ENCODE measurements at regions not wholly inside any gene's neighbourhood (a gene's known extent, or its start where the extent isn't known, plus 50 kb on each side); places are given as distances from the start of the nearest gene placed in this dataset.

- no peak for DNase-seq
These were observed 143.5 kb upstream of the UBL3 start for GRCh38 chr13:29993716-29994488.

GRCh38 chr13:29993196-29993595 lies 142.8 kb upstream of the UBL3 start:
- no peak for DNase-seq

GRCh38 chr13:29991343-29991742 lies 140.9 kb upstream of the UBL3 start:
- DNase-seq, result no peak

- DNase-seq, result no peak
These were observed 136.9 kb upstream of the UBL3 start for GRCh38 chr13:29987340-29987739.

- no peak for DNase-seq
These were observed 129.9 kb upstream of the UBL3 start for GRCh38 chr13:29980339-29980738.

GRCh38 chr13:29978211-29978610 lies 127.8 kb upstream of the UBL3 start:
- DNase-seq, result no peak

GRCh38 chr13:29977476-29978120 lies 127.2 kb upstream of the UBL3 start:
- no peak for DNase-seq

- DNase-seq, result no peak
These were observed 126.1 kb upstream of the UBL3 start for GRCh38 chr13:29976535-29976934.

- DNase-seq, result no peak
These were observed 124.9 kb upstream of the UBL3 start for GRCh38 chr13:29975283-29975682.

GRCh38 chr13:29969286-29969685 lies 118.9 kb upstream of the UBL3 start:
- no peak for DNase-seq

- no peak for DNase-seq
These were observed 113.9 kb upstream of the UBL3 start for GRCh38 chr13:29964181-29964845.

- no peak for DNase-seq
These were observed 112.7 kb upstream of the UBL3 start for GRCh38 chr13:29963089-29963488.

- DNase-seq, result no peak
These were observed 110.7 kb upstream of the UBL3 start for GRCh38 chr13:29961036-29961670.

- no peak for DNase-seq
These were observed 109.2 kb upstream of the UBL3 start for GRCh38 chr13:29959603-29960002.

GRCh38 chr13:29959086-29959485 lies 108.7 kb upstream of the UBL3 start:
- no peak for DNase-seq

GRCh38 chr13:29958476-29958875 lies 108.1 kb upstream of the UBL3 start:
- DNase-seq, result no peak

GRCh38 chr13:29957320-29957719 lies 106.9 kb upstream of the UBL3 start:
- DNase-seq, result no peak

GRCh38 chr13:29956853-29957252 lies 106.4 kb upstream of the UBL3 start:
- DNase-seq, result no peak

- no peak for DNase-seq
These were observed 104.8 kb upstream of the UBL3 start for GRCh38 chr13:29955137-29955650.

- DNase-seq, result no peak
These were observed 103.9 kb upstream of the UBL3 start for GRCh38 chr13:29954082-29955028.

GRCh38 chr13:29953542-29953941 lies 103.1 kb upstream of the UBL3 start:
- DNase-seq, result no peak

GRCh38 chr13:29952245-29952644 lies 101.8 kb upstream of the UBL3 start:
- no peak for DNase-seq
